ENCODE measurements at regions not wholly inside any gene's neighbourhood (a gene's known extent, or its start where the extent isn't known, plus 50 kb on each side); places are given as distances from the start of the nearest gene placed in this dataset.
"Not testable (repeated sequence)": the region's sequence is repeated elsewhere in the genome, so short reads cannot be mapped to it uniquely, and the experiment has no call there.

GRCh38 chr9:135299239-135299590 lies 180.4 kb upstream of the PPP1R26 start:
- DNase-seq, result no peak

- DNase-seq, result no peak
These were observed 179.8 kb upstream of the PPP1R26 start for GRCh38 chr9:135299651-135300345.

- DNase-seq, result no peak
These were observed 179.0 kb upstream of the PPP1R26 start for GRCh38 chr9:135300346-135301141.

- no peak for DNase-seq
These were observed 178.0 kb upstream of the PPP1R26 start for GRCh38 chr9:135301271-135302263.

- DNase-seq, result no peak
These were observed 177.0 kb upstream of the PPP1R26 start for GRCh38 chr9:135302329-135303279.

- DNase-seq, result no peak
These were observed 176.3 kb upstream of the PPP1R26 start for GRCh38 chr9:135303280-135303647.

GRCh38 chr9:135303865-135304499 lies 175.6 kb upstream of the PPP1R26 start:
- DNase-seq, result no peak

GRCh38 chr9:135304886-135305285 lies 174.7 kb upstream of the PPP1R26 start:
- no peak for DNase-seq

GRCh38 chr9:135305546-135306180 lies 173.9 kb upstream of the PPP1R26 start:
- no peak for DNase-seq

GRCh38 chr9:135306699-135307098 lies 172.9 kb upstream of the PPP1R26 start:
- no peak for DNase-seq

- no peak for DNase-seq
These were observed 172.3 kb upstream of the PPP1R26 start for GRCh38 chr9:135307300-135307699.

- DNase-seq, result not testable (repeated sequence)
These were observed 171.7 kb upstream of the PPP1R26 start for GRCh38 chr9:135307919-135308318.

- no peak for DNase-seq
These were observed 170.5 kb upstream of the PPP1R26 start for GRCh38 chr9:135308821-135309762.

GRCh38 chr9:135309763-135310125 lies 169.8 kb upstream of the PPP1R26 start:
- DNase-seq, result no peak

GRCh38 chr9:135310134-135310533 lies 169.4 kb upstream of the PPP1R26 start:
- DNase-seq, result no peak

- DNase-seq, result no peak
These were observed 164.0 kb upstream of the PPP1R26 start for GRCh38 chr9:135315572-135315971.

- DNase-seq, result no peak
These were observed 159.3 kb upstream of the PPP1R26 start for GRCh38 chr9:135320331-135320730.

GRCh38 chr9:135320943-135321342 lies 158.6 kb upstream of the PPP1R26 start:
- DNase-seq, result no peak

- DNase-seq, result no peak
These were observed 158.0 kb upstream of the PPP1R26 start for GRCh38 chr9:135321580-135321979.

- DNase-seq, result no peak
These were observed 155.3 kb upstream of the PPP1R26 start for GRCh38 chr9:135324329-135324728.
